ENCODE measurements at regions not wholly inside any gene's neighbourhood (a gene's known extent, or its start where the extent isn't known, plus 50 kb on each side); places are given as distances from the start of the nearest gene placed in this dataset.
"Not testable (repeated sequence)": the region's sequence is repeated elsewhere in the genome, so short reads cannot be mapped to it uniquely, and the experiment has no call there.

DNA sequence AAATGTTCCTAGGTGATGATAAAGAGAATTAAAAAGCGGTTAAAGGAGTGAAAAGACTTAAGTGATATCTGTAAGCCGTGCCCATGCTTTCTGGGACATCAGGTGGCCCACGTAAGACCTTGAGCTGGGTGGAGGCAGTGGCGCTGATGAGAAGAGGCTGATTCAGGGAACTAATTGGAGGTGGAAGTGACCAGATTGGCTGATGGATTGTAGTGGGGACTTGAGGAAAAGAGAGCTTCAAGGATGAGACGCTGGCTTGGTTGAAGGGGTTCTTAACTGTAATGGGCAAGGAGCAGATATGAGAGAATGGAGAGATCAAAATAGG lies 69.1 kb upstream of the EP300 start:
- no peak for DNase-seq (ENCODE audit: low spot score)

DNA sequence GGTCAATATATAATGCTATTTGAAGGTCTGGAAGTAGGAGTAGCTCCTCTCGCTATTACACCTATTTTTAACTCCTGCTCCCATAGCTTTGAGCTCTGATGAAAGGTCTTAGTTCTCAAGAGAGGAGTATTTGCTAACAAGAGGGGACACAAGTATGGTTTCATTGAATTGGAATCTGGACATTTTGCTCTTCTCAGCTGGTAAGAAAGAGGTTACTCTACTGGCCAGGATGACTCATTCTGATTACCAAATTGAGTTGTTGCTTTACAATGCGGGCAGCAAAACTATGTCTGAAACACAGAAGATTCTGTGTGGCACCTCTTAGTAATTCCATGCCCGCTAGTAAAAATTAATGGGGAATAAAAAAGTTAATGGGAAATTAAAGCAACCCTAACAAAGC lies 63.6 kb upstream of the EP300 start:
- DNase-seq (ENCODE audit: low spot score), result peak; percentile 85

- peak; percentile 35 for DNase-seq (ENCODE audit: low spot score)
Observed at GRCh38 chr22:41030891-41031290, 61.5 kb upstream of the EP300 start.

- DNase-seq (ENCODE audit: low spot score), result no peak
Observed at GRCh38 chr22:41034706-41035105, 57.7 kb upstream of the EP300 start.

DNA sequence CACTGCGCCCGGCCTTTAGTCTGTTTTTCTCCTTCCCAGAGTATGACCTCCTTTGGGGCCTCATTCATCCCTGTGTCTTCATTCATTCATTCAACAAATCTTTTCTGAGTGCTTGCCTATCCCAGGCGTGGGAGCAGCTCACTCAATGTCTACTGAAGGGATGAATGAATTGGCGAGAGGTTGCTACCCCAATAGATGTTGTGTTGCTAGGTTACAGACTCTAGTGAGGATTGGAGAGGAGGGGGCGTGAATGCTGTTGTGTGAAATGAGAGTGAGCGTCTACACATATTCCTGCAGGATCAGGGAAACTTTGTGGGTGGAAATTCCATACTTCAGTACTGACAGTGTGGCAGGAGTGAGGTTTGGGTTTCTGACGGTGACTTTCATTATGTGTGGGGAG lies 55.5 kb upstream of the EP300 start:
- no peak for DNase-seq (ENCODE audit: low spot score)

DNA sequence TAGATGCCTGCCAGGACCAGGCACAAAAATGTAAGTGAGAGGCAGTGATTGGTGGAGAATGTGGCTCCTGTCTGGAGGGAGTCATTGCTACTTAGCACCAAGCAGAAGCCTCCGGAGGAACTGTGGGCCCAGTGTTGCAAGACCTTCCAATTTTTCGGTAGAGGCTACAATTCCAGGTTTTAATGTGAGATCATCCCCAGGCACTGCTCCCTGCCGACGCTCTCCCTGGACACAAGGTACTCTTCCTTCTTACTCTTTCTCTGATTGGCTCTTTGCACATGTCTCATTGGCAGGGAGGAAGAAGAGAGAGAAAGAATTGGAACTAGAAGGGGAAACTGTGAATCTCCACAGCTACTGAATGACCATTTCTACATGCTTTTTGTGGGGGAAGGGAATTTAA lies 53.7 kb upstream of the EP300 start:
- DNase-seq (ENCODE audit: low spot score), result no peak

GRCh38 chr22:41039641-41040040 lies 52.8 kb upstream of the EP300 start:
- not testable (repeated sequence) for DNase-seq (ENCODE audit: low spot score)

GRCh38 chr22:41040483-41040882 lies 51.9 kb upstream of the EP300 start:
- no peak for DNase-seq (ENCODE audit: low spot score)

- no peak for DNase-seq (ENCODE audit: low spot score)
Observed at GRCh38 chr22:41041532-41041931, 50.9 kb upstream of the EP300 start.
